NT2/D1 (cell line): ENCODE measurements at regions not wholly inside any gene's neighbourhood (a gene's known extent, or its start where the extent isn't known, plus 50 kb on each side); places are given as distances from the start of the nearest gene placed in this dataset.

Experiments
- DNase-seq: peaks from one replicate; pipeline ENCODE4 v3.0.0-alpha.2; 2011; ENCODE audit warnings: low read depth, low spot score
- H3K27me3 ChIP-seq: 2 replicates; pipeline ENCODE4 v1.6.0; 2011; ENCODE audit warnings: mild to moderate bottlenecking; ENCODE audit not compliant: insufficient read length, insufficient read depth
- H3K36me3 ChIP-seq: 2 replicates; pipeline ENCODE4 v1.6.1; 2011; ENCODE audit warnings: mild to moderate bottlenecking, low read length, mixed read lengths; ENCODE audit not compliant: insufficient read depth, insufficient read length
- H3K4me1 ChIP-seq: 2 replicates; pipeline ENCODE4 v1.5.1; 2011; ENCODE audit not compliant: insufficient read depth, insufficient read length
- H3K4me3 ChIP-seq: 2 replicates; pipeline ENCODE4 v1.5.1; 2011; ENCODE audit warnings: low read depth; ENCODE audit not compliant: insufficient read length
- H3K9ac ChIP-seq: 2 replicates; pipeline ENCODE4 v1.6.0; 2011; ENCODE audit warnings: low read depth; ENCODE audit not compliant: insufficient read length
- H3K9me3 ChIP-seq: 2 replicates; pipeline ENCODE4 v1.5.1; 2011; ENCODE audit warnings: mild to moderate bottlenecking, low read length; ENCODE audit not compliant: insufficient read depth
- SUZ12 ChIP-seq: IDR thresholded peaks from 2 replicates; pipeline ENCODE4 v1.6.1; 2011; ENCODE audit not compliant: insufficient read length, insufficient read depth; ENCODE audit errors: extremely low read depth
- YY1 ChIP-seq: IDR thresholded peaks from 2 replicates; pipeline ENCODE4 v1.6.1; 2011; ENCODE audit not compliant: insufficient read length, insufficient read depth
- ZNF274 ChIP-seq: IDR thresholded peaks from 2 replicates; pipeline ENCODE4 v1.6.1; 2011; ENCODE audit warnings: mild to moderate bottlenecking, low read depth, low read length

DNA sequence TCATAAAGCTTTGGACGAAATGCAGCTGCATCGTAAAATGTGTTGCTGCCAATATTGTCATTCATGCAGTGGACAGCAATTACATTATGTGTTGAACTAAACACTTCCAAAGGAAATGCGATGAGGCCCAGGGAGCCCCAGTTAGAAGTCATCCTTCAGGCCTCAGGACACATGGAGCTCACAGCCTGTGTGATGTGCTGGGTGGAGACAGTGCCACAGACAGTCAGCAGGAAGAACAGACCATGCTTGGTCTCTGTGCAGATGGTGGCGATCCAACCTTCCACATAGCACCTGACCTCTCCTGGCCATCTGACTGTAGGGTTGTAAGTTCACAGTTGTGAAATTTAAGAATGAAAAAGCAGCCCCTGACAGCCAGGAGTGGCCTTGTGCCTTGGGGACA is 118.3 kb upstream of the ALKAL2 start:
- Histone ChIP-seq H3K4me1 (no peaks in the 10 kb centered on the region), H3K9ac (no peak overlapping the region), H3K36me3 (no peaks in the 10 kb centered on the region), H3K27me3 (no peaks in the 10 kb centered on the region), H3K4me3 (no peak overlapping the region), H3K9me3 (no peaks in the 10 kb centered on the region; the same call in 1 of the 2 replicates)
- DNase-seq = no peak
- no peak for TF ChIP-seq ZNF274

DNA sequence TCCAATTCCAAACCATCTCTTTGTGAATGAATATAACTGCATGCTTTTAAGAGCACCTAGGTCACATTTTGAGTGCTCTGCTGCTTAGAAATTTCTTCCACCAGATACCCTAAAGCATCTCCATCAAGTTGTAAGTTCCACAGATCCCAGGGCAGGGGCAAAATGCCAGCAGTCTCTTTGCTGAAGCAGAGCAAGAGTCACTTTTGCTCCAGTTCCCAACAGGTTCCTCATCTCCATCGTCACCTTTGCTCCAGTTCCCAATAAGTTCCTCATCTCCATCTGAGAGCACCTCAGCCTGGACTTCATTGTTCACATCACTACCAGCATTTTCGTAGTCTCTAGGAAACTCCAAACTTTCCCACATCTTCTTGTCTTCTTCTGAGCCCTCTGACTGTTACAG is 116.7 kb upstream of the ALKAL2 start:
- TF ChIP-seq YY1 (no peak), ZNF274 (no peak), SUZ12 (no peak)
- Histone ChIP-seq H3K9me3 (no peaks in the 10 kb centered on the region; the same call in 1 of the 2 replicates), H3K36me3 (no peaks in the 10 kb centered on the region), H3K27me3 (no peaks in the 10 kb centered on the region), H3K4me3 (no peak overlapping the region), H3K4me1 (no peaks in the 10 kb centered on the region), H3K9ac (no peak overlapping the region)
- DNase-seq = no peak

DNA sequence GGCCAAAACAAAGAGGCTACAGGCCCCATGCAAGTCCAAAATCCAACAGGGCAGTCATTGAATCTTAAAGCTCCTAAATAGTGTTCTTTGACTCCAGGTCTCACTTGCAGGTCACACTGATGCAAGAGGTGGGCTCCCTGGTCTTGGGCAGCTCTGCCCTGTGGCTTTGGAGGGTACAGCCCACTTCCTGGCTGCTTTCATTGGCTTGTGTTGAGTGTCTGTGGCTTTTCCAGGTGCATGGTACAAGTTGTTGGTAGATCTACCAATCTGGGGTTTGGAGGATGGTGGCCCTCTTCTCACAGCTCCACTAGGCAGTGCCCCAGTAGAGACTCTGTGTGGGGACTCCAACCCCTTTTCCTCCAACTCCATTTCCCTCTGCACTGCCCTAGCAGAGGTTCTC is 115.8 kb upstream of the ALKAL2 start:
- TF ChIP-seq ZNF274 = no peak
- TF ChIP-seq YY1 = no peak
- no peak for TF ChIP-seq SUZ12
- Histone ChIP-seq H3K27me3 (no peaks in the 10 kb centered on the region), H3K9me3 (no peaks in the 10 kb centered on the region; the same call in 1 of the 2 replicates), H3K4me3 (no peak overlapping the region), H3K9ac (no peak overlapping the region), H3K4me1 (no peaks in the 10 kb centered on the region), H3K36me3 (no peaks in the 10 kb centered on the region)
- DNase-seq = no peak

DNA sequence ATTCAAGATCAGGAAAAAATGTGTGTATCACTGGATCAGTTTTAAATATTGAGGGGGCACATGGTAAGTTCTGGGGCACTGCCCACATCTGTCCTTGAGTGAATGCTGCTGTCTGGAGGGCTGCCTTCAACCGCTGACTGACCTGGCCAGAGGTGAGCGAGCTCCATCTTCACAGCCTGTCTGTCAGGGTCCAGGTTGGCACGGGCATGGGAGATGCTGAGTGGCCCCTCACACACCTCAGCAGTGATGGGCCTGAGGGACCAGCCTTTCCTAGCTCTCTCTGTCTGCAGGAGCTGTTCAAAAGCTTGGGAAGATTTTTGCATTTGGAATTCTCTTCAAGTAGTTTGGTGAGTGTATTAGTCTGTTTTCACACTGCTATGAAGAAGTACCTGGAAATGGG is 114.8 kb upstream of the ALKAL2 start:
- no peak overlapping the region for H3K9ac ChIP-seq
- H3K4me3 ChIP-seq = no peak overlapping the region
- H3K4me1 ChIP-seq = no peaks in the 10 kb centered on the region
- no peaks in the 10 kb centered on the region; the same call in 1 of the 2 replicates for H3K9me3 ChIP-seq
- TF ChIP-seq SUZ12 = no peak
- no peak for TF ChIP-seq YY1
- TF ChIP-seq ZNF274 = no peak
- H3K27me3 ChIP-seq = no peaks in the 10 kb centered on the region
- no peak for DNase-seq
- H3K36me3 ChIP-seq = no peaks in the 10 kb centered on the region

DNA sequence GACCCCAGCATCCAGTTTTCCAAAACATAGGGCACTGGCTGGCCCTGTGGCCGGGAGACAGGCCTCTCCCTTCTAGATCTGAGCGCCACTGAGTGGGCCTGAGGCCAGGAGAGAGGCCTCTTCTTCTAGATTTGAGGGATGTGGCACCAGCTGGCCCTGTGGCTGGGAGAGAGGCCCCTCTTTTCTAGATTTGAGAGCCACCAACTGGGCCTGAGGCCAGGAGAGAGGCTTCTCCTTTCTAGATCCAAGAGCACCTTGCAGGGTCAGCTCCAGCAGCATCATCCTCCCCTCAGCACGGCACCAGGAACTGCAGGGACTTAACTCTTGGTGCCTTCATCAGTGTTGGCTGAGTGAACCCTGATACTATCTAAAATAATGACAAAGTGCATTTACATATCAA is 114.3 kb upstream of the ALKAL2 start:
- H3K9me3 ChIP-seq = no peaks in the 10 kb centered on the region; the same call in 1 of the 2 replicates
- no peak overlapping the region for H3K4me3 ChIP-seq
- TF ChIP-seq YY1 (no peak), SUZ12 (no peak), ZNF274 (no peak)
- no peaks in the 10 kb centered on the region for H3K4me1 ChIP-seq
- no peaks in the 10 kb centered on the region for H3K36me3 ChIP-seq
- DNase-seq = no peak
- H3K27me3 ChIP-seq = no peaks in the 10 kb centered on the region
- H3K9ac ChIP-seq = no peak overlapping the region

DNA sequence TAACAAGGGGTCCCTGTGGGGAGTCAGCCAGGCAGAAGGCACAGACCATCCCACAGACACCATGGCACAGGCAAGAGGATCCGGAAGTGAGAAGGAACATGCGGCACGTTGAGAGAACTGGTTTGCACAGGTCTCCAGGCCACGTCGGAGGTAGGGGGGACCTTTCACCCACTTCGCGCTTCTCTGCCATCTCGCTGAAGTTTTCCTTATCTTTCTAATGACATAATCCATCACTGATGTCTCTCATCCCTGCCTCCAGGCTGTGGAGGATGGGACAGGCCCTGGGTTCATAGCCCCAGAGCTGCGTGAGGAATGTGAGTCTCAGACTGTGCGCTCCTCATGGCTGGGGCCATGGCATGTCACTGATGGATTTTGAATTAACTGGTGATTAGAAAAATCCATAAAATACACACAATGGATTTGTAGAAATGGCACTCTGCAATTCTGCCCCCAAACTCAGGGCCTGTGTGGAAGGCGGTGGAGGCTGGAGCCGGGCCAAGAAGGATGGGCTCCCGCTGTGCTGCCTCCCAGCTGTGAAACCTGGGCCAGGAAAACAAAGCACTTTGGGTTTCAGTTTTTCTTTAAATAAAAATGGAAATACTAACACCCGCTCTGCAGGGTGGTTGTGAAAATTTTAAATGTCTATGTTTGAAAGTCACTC is 113.3 kb upstream of the ALKAL2 start:
- no peaks in the 10 kb centered on the region for H3K27me3 ChIP-seq
- H3K4me1 ChIP-seq = no peaks in the 10 kb centered on the region
- no peak overlapping the region for H3K4me3 ChIP-seq
- no peak for TF ChIP-seq ZNF274
- TF ChIP-seq SUZ12 = no peak
- TF ChIP-seq YY1 = no peak
- no peak for DNase-seq
- no peak overlapping the region for H3K9ac ChIP-seq
- H3K36me3 ChIP-seq = no peaks in the 10 kb centered on the region
- H3K9me3 ChIP-seq = no peaks in the 10 kb centered on the region; the same call in 1 of the 2 replicates

DNA sequence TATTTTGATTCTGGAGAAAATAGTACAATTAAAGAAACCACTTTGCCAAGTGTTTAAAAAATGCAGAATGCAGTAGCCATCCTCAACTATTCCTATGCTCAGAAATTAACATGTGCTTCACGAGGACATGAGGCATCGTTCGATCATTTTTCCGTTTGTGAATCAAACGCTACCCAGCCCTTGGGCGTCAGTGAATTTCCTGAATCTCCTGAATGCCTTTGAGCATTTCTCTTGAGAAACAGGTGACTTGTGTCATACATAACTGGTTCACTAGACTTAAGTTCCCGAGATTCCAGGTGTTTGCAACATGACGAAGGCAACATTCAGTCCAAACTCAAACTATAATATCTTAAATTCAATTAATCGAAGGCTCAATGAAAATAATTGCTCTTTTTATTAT is 110.0 kb upstream of the ALKAL2 start:
- no peak overlapping the region for H3K4me3 ChIP-seq
- TF ChIP-seq SUZ12 (no peak), ZNF274 (no peak)
- no peak overlapping the region for H3K9ac ChIP-seq
- no peak for DNase-seq
- H3K36me3 ChIP-seq = no peaks in the 10 kb centered on the region
- H3K9me3 ChIP-seq = no peaks in the 10 kb centered on the region
- H3K4me1 ChIP-seq = peaks cover 4% of the 10 kb centered on the region
- H3K27me3 ChIP-seq = no peaks in the 10 kb centered on the region

DNA sequence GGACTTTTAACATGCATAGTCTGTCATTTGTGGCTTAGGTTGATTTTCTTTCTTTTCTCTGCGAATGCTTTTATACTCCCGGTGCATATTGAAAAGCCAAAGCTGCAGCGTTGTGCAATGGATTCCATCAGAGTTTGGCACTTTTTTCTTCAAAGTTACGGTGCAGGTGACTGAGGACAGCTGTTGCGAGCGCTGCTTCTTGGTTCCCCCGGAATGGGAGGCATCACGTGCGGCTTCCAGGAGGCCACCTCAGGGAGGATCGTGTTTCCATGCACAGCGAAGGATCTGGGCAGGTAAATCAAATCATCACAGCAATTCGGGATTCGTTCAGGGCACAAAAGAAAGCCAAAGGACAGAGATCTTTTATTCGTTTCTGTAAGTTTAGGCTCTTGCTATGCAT is 109.6 kb upstream of the ALKAL2 start:
- no peaks in the 10 kb centered on the region for H3K27me3 ChIP-seq
- no peak overlapping the region for H3K9ac ChIP-seq
- TF ChIP-seq SUZ12 (no peak), YY1 (no peak), ZNF274 (no peak)
- no peaks in the 10 kb centered on the region for H3K9me3 ChIP-seq
- no peaks in the 10 kb centered on the region for H3K36me3 ChIP-seq
- H3K4me3 ChIP-seq = no peak overlapping the region
- no peak for DNase-seq
- peaks cover 4% of the 10 kb centered on the region for H3K4me1 ChIP-seq
